Duodenal mucosa (tissue), 2 donors: ENCODE measurements at regions not wholly inside any gene's neighbourhood (a gene's known extent, or its start where the extent isn't known, plus 50 kb on each side); places are given as distances from the start of the nearest gene placed in this dataset.

Source experiments
- H3K27ac ChIP-seq: one replicate; pipeline ENCODE4 v1.7.0; 2013; ENCODE audit warnings: low read depth, low read length
- H3K27me3 ChIP-seq, 2 donors: one replicate each; pipeline ENCODE4 v1.7.0; 2013; ENCODE audit warnings: low read length in 2 of 2, control low read depth in 1 of 2; ENCODE audit not compliant: insufficient read depth in 2 of 2, control insufficient read depth in 1 of 2
- H3K36me3 ChIP-seq, 2 donors: one replicate each; pipeline ENCODE4 v1.7.0; 2013; ENCODE audit warnings: low read length in 2 of 2, control low read depth in 1 of 2; ENCODE audit not compliant: insufficient read depth in 2 of 2, control insufficient read depth in 1 of 2
- H3K4me1 ChIP-seq, 2 donors: one replicate each; pipeline ENCODE4 v1.7.0; 2013; ENCODE audit warnings: low read length in 2 of 2, control low read depth in 1 of 2; ENCODE audit not compliant: insufficient read depth in 2 of 2, control insufficient read depth in 1 of 2
- H3K4me3 ChIP-seq, 2 donors: one replicate each; pipeline ENCODE4 v1.7.0; 2013; ENCODE audit warnings: low read length in 2 of 2, low read depth in 1 of 2
- H3K9ac ChIP-seq, 2 donors: one replicate each; pipeline ENCODE4 v1.7.0; 2013; ENCODE audit warnings: low read length in 2 of 2, low read depth in 1 of 2
- H3K9me3 ChIP-seq, 2 donors: one replicate each; pipeline ENCODE4 v1.7.0; 2013; ENCODE audit warnings: low read length in 2 of 2, control low read depth in 1 of 2; ENCODE audit not compliant: control insufficient read depth in 1 of 2

GRCh38 chr3:63050548-63051177 is 175.4 kb upstream of the CADPS start:
- Histone ChIP-seq H3K4me1 (peaks cover 7 to 17% of the 10 kb centered on the region in 2 donors), H3K36me3 (no peaks in the 10 kb centered on the region), H3K9ac (no peak overlapping the region), H3K4me3 (no peak overlapping the region), H3K9me3 (no peaks in the 10 kb centered on the region), H3K27ac (no peak overlapping the region), H3K27me3 (no peaks in the 10 kb centered on the region)

DNA sequence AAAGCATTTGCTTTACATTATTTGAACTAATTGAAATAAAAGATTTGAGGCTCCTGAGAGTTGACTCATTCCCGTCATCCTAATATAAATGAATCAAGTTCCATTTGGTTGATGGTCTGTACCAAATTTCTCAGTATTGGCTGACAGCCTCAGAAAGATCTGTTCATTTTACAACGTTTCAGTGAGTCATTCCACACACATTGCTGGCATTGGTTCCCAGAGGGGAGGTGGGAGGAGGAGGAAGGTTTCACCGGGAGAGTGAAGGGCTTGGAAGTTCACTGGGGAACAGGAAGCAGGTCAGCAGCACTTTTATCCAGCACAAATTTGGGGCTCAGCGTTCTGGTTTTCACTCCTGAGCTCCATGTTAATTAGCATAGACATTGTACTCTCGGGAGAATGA is 176.7 kb upstream of the CADPS start:
- Histone ChIP-seq H3K27ac (no peak overlapping the region), H3K4me3 (no peak overlapping the region), H3K4me1 (peaks cover 1 to 5% of the 10 kb centered on the region in 2 donors), H3K36me3 (no peaks in the 10 kb centered on the region), H3K27me3 (no peaks in the 10 kb centered on the region), H3K9me3 (no peaks in the 10 kb centered on the region), H3K9ac (no peak overlapping the region)

DNA sequence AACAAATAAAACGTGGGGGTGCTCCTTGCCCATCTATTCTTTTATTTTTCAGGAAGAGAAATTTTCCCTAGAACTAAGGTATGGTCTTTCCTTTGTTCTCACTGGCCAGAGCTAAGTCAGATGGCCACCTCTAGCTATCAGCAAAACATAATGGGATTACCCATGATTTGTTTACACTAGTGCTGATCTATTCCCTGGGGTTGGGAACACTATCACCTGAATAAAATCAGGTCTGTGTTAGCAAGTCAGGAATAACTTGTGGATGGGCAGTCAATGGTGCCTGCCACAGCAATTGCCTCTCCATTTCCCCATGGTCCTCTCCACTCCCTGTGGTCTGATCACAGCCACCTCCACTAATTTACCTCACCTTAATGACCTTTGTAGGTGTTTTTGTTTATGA is 181.7 kb upstream of the CADPS start:
- Histone ChIP-seq H3K27me3 (no peaks in the 10 kb centered on the region), H3K9me3 (no peaks in the 10 kb centered on the region), H3K4me3 (no peak overlapping the region), H3K27ac (no peak overlapping the region), H3K36me3 (no peaks in the 10 kb centered on the region), H3K9ac (no peak overlapping the region), H3K4me1 (peaks cover 5 to 10% of the 10 kb centered on the region in 2 donors)

- H3K36me3 ChIP-seq = no peaks in the 10 kb centered on the region
- H3K9ac ChIP-seq = no peak overlapping the region
- no peak overlapping the region for H3K27ac ChIP-seq
- no peaks in the 10 kb centered on the region for H3K9me3 ChIP-seq
- peaks cover 5 to 10% of the 10 kb centered on the region in 2 donors for H3K4me1 ChIP-seq
- no peaks in the 10 kb centered on the region for H3K27me3 ChIP-seq
- no peak overlapping the region for H3K4me3 ChIP-seq
Measured at GRCh38 chr3:63060412-63060811, 185.2 kb upstream of the CADPS start.

- Histone ChIP-seq H3K4me1 (peaks cover 5 to 10% of the 10 kb centered on the region in 2 donors), H3K27ac (no peak overlapping the region), H3K4me3 (no peak overlapping the region), H3K9ac (no peak overlapping the region), H3K9me3 (no peaks in the 10 kb centered on the region), H3K27me3 (no peaks in the 10 kb centered on the region), H3K36me3 (no peaks in the 10 kb centered on the region)
Measured at GRCh38 chr3:63061449-63061848, 186.2 kb upstream of the CADPS start.

GRCh38 chr3:63064209-63064755 is 189.1 kb upstream of the CADPS start:
- Histone ChIP-seq H3K4me1 (no peaks in the 10 kb centered on the region), H3K4me3 (no peak overlapping the region), H3K9ac (no peak overlapping the region), H3K36me3 (no peaks in the 10 kb centered on the region), H3K9me3 (no peaks in the 10 kb centered on the region), H3K27me3 (no peaks in the 10 kb centered on the region), H3K27ac (no peak overlapping the region)

GRCh38 chr3:63067999-63068645 is 192.9 kb upstream of the CADPS start:
- Histone ChIP-seq H3K9me3 (no peaks in the 10 kb centered on the region), H3K36me3 (no peaks in the 10 kb centered on the region), H3K4me3 (no peak overlapping the region), H3K4me1 (no peaks in the 10 kb centered on the region), H3K27ac (no peak overlapping the region), H3K9ac (no peak overlapping the region), H3K27me3 (no peaks in the 10 kb centered on the region)

DNA sequence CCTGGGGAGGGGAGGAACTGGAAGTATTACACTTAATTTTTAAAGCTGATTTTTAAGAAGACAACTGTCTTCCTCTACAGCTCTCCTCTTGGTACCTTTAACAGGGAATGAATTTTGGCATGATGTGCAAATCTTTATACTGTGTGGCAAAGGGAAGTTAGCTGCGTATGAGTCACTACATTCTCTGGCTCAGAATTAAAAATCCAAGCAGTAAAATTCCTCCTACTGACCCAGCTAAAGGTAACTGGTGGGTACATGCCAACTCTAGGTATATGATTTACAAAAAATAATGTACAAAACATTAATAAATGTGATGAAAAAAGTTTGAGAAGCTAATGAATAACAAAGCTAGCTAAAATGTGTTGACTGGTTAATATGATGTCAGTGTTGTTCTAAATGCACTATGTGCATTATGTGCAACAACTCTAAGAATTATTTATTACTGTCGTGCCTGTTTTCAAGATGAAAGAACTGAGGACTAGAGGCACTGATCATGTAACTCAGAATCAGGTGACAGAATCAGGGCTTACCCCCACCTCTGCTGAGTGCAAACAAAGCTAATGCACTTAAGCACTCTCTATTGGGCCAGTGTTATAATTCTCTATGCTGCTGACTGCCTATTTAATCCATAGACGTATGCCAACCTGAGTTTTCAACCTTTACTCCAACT is 194.7 kb upstream of the CADPS start:
- Histone ChIP-seq H3K9ac (no peak overlapping the region), H3K27ac (no peak overlapping the region), H3K9me3 (no peaks in the 10 kb centered on the region), H3K4me3 (no peak overlapping the region), H3K27me3 (no peaks in the 10 kb centered on the region), H3K4me1 (no peaks in the 10 kb centered on the region), H3K36me3 (no peaks in the 10 kb centered on the region)

- H3K36me3 ChIP-seq = no peaks in the 10 kb centered on the region
- no peak overlapping the region for H3K4me3 ChIP-seq
- no peaks in the 10 kb centered on the region for H3K4me1 ChIP-seq
- no peak overlapping the region for H3K27ac ChIP-seq
- H3K9ac ChIP-seq = no peak overlapping the region
- no peaks in the 10 kb centered on the region for H3K9me3 ChIP-seq
- no peaks in the 10 kb centered on the region for H3K27me3 ChIP-seq
Measured at GRCh38 chr3:63070476-63070810, 195.2 kb upstream of the CADPS start.

DNA sequence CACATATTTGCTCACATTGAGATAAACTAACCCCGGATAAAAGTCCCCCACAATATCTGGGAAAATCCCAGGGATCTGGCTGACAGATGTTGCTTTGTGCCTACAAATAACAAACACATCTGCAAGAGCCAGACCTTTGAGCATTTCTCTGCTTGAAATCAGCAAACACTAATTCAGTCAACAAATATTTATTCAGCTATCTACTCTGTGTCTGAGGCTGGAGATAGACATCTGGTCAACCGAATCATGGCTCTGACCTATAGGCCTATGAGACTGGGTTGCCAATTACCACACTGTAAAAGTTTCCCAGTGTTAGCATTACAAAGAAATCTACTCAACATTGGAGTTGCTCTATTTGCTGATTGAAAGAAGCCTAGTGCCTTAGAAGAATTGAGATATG is 201.1 kb upstream of the CADPS start:
- Histone ChIP-seq H3K9me3 (no peaks in the 10 kb centered on the region), H3K4me1 (no peaks in the 10 kb centered on the region), H3K27me3 (no peaks in the 10 kb centered on the region), H3K9ac (no peak overlapping the region), H3K36me3 (no peaks in the 10 kb centered on the region), H3K27ac (no peak overlapping the region), H3K4me3 (no peak overlapping the region)
